ENCODE measurements at regions not wholly inside any gene's neighbourhood (a gene's known extent, or its start where the extent isn't known, plus 50 kb on each side); places are given as distances from the start of the nearest gene placed in this dataset.
"Not testable (repeated sequence)": the region's sequence is repeated elsewhere in the genome, so short reads cannot be mapped to it uniquely, and the experiment has no call there.

- DNase-seq = no peak
Observed at GRCh38 chr6:118718903-118719302, 67.5 kb upstream of the CEP85L start.

GRCh38 chr6:118718297-118718696 is 66.9 kb upstream of the CEP85L start:
- no peak for DNase-seq

- DNase-seq = no peak
Observed at GRCh38 chr6:118717106-118717505, 65.7 kb upstream of the CEP85L start.

GRCh38 chr6:118715907-118716306 is 64.5 kb upstream of the CEP85L start:
- not testable (repeated sequence) for DNase-seq

DNA sequence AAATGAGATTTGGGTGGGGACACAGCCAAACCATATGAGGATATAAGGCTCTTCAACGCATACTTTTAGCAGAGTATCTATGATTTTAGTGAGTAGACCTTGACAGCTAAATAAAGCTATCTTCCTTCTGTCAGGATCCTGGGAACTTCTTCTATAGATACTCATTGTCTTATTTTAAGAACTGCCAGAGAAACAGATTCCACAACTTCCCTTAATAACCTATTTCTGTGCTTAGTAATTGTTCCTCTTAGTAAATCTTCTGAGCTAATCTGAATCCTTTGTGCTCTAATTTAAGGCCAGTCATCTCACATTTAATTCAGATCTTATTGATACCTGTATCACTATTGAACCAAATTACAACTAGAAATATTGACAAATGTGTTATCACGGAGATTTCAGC is 64.0 kb upstream of the CEP85L start:
- DNase-seq = no peak

GRCh38 chr6:118714756-118715155 is 63.4 kb upstream of the CEP85L start:
- DNase-seq = no peak

DNA sequence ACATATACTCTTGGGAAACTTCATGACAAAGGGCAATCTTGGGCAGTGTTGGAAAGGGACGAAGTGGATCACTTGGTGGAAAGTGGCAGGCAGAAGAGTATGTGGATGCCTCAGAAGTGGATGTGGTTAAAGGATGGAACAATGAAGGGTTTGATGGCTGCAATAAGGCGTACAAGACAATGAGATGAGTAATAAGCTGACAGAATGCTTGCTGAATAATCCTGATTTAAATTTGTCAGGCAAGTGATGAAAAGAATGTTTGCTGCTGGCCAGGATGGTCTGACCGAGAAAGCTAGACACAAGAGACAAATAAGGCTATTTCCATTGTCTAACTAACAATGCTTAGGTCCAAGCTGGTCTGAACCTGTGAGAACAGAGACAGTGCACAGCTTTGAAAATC is 61.6 kb upstream of the CEP85L start:
- no peak for DNase-seq

- DNase-seq = no peak
Observed at GRCh38 chr6:118710616-118711015, 59.2 kb upstream of the CEP85L start.

DNA sequence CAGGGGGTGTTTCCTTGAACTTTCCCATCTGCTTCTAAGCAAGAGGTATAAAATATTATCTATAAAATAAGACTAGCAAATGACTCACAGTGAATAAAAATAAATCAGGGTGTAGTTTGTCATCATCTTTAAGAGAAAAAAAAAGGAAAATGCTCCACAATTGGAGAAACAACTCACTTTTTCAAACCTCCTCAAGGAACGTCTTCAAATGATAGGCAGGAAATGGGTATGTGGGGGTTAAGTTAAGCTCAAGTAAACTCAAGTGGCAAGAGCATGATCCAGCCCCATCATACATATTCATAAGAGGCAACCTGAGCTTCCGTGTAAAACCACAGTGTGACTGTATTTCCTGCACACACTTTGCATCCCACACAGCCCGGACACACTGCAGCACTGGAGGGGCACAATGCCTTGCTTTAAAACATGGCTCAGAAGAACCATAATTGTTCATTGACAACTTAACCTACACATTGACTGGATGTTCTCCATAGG is 58.5 kb upstream of the CEP85L start:
- peak; percentile 29 to 39 for DNase-seq

DNA sequence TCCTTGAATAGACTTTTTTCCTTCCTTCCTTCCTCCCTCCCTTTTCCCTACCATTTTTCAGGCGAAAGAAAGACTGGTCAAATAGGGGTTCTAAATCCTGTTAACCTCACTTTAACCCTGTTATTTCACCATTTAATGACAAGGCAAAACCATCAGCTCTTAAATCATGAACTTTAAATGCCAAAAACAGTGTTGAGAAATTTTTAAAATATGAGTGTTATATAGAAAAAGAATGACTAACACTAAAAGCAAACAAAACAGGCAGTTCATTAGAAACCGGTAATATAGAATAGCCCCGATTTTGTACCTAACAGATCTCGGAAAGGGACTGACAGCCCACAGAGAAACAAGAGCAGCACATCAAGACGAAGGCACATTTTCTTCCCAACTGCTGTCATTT is 57.4 kb upstream of the CEP85L start:
- DNase-seq = no peak

GRCh38 chr6:118708055-118708454 is 56.7 kb upstream of the CEP85L start:
- no peak for DNase-seq

DNA sequence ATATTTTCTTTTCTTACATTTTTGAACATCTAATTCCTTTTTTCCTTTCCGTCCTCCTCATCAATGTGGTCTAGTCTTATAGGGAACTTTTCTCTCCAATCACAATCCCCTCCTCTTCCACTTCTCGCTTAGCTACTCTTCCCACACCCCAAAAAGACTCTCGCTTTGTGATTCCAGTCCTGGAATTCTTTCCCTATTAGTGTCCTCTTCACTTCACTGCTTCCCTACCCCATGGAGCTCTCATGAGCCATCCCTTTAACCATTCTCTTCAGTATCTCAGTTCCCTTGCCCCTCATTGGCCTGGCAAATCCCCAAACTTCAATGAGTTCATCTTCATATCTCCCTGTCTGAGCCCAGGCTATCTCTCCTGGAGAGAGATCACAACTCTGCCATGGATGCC is 55.3 kb upstream of the CEP85L start:
- DNase-seq = no peak

DNA sequence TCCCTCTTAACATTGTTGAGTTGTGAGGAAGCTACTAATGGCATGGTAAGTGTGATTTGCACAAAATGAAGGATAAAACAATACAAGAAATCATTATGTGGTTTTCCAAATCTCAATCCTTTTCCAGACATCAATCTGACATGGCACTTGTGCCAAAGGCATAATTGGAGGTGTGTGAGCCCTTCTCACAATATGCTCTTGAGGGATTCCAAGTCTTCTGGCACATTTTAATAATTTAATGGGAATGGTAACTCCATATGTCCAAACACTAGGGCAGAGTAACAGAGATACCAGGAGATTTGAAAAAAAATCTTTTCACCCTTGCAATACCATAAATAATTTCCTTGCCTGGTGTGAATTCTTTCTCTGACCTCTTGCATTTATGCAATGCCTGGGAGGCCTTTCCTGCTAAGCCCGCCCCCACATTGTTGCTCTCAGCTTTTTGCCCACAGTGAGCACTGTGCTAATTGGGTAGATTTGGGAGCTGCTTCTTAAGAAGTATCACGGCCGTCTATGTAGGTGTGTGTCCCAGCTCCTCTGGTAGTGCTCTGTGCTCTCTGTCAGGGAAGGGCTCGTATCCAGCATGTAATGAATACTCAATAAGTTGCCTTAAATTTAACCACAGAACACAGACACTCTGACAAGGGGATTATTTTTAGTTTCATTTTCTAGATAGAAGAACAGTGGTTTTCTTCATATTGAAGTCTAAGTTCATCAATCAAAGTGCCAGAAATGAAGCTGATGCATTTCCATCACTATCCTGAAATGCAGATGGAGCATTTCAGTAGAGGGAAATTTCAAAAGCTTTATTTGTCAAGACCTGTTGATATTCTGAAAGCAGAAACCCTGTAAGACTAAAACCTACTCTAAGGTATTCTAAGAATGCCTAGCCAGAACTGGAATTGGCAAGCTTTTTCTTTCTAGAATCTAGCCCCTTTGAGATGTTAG is 54.4 kb upstream of the CEP85L start:
- no peak for DNase-seq

DNA sequence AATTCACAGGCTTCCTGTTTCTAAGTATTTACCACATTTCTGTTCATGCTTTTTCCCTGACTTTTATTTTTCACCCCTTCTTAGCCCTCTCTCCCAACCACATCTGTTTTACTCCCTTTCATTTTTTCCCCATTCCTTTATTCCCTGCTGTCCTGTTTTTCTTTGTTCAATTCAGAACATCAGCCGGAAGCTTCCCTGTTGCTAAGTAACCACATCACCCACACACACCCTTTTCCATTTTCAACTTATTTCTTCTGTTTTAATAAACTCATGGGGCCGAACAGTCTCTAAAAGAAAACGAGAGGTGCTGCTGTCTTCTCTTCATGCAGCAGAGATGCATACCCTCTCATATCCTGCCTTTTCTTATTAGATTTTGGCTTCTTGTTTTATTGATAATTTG is 53.5 kb upstream of the CEP85L start:
- DNase-seq = no peak

DNA sequence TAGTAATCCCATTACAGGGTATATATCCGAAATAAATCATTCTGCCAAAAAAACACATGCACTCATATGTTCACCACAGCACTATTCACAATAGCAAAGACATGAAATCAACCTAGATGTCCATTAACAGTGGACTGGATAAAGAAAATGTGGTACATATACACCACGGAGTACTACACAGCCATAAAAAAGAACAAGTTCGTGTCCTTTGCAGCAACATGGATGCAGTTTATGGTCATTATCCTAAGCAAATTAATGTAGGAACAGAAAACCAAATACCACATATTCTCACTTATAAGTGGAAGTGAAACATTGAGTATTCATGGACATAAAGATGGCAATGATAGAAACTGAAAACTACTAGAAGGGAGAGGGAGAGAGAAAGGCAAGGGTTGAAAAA is 49.9 kb upstream of the CEP85L start:
- DNase-seq = not testable (repeated sequence)
